RWPE2 (cell line): ENCODE measurements at regions not wholly inside any gene's neighbourhood (a gene's known extent, or its start where the extent isn't known, plus 50 kb on each side); places are given as distances from the start of the nearest gene placed in this dataset.

Experiments
- ATAC-seq: fragments of 200-7000 bp; cut with Tn5 transposase; 3 replicates; pipeline ENCODE4 v1.9.1; 2021; ENCODE audit warnings: low read depth
- DNase-seq: peaks from one replicate; pipeline ENCODE4 v3.0.0-alpha.2; 2020; ENCODE audit warnings: low spot score
- H3K27ac ChIP-seq: fragments of 450-650 bp; 2 replicates; pipeline ENCODE4 v1.5.1; 2017; ENCODE audit warnings: mild to moderate bottlenecking; ENCODE audit not compliant: poor library complexity, severe bottlenecking
- H3K27me3 ChIP-seq: fragments of 250-450 bp; sonication (Bioruptor Pico); 2 replicates; pipeline ENCODE4 v1.5.1; 2021; ENCODE audit warnings: mild to moderate bottlenecking, moderate library complexity; ENCODE audit not compliant: insufficient read depth, poor library complexity, severe bottlenecking
- H3K36me3 ChIP-seq: fragments of 250-450 bp; sonication (Bioruptor Pico); 2 replicates; pipeline ENCODE4 v1.5.1; 2020; ENCODE audit warnings: low read depth, mild to moderate bottlenecking, moderate library complexity
- H3K4me1 ChIP-seq: fragments of 250-450 bp; sonication (Bioruptor Pico); 2 replicates; pipeline ENCODE4 v1.5.1; 2021; ENCODE audit warnings: mild to moderate bottlenecking, moderate library complexity; ENCODE audit not compliant: insufficient read depth, poor library complexity, severe bottlenecking
- H3K4me3 ChIP-seq: fragments of 250-450 bp; sonication (Bioruptor Pico); 2 replicates; pipeline ENCODE4 v1.5.1; 2021; ENCODE audit warnings: mild to moderate bottlenecking, moderate library complexity; ENCODE audit not compliant: severe bottlenecking
- H3K9me3 ChIP-seq: fragments of 250-450 bp; sonication (Bioruptor Pico); 2 replicates; pipeline ENCODE4 v1.5.1; 2021; ENCODE audit warnings: mild to moderate bottlenecking, moderate library complexity; ENCODE audit not compliant: severe bottlenecking
- CTCF ChIP-seq: fragments of 450-650 bp; IDR thresholded peaks from one replicate; pipeline ENCODE4 v1.5.1; 2017; ENCODE audit warnings: mild to moderate bottlenecking, moderate library complexity; ENCODE audit not compliant: poor library complexity, severe bottlenecking

DNA sequence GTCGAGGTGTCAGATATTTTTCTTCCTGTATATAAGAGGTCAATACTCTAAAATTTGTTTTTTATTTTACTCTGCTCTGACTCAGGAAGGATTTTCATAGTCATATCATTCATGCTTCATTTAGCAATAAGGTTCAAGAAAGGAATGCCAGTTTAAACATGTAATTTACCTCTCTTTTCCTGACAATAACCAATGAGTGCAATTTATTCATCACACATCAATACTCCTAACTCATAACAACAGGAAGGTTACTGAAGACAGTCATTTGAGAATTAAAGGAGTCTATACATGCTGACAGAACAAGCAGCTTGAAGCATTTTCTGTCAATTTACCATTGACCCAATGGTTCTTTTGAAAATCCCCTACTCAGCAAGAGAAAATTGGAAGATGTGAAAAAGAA is 190.3 kb upstream of the RPS6KA3 start:
- Histone ChIP-seq H3K27me3 (no peaks in the 10 kb centered on the region), H3K4me1 (no peaks in the 10 kb centered on the region), H3K4me3 (no peak overlapping the region), H3K27ac (no peak overlapping the region), H3K36me3 (no peaks in the 10 kb centered on the region), H3K9me3 (no peaks in the 10 kb centered on the region)
- DNase-seq = no peak
- no peak for TF ChIP-seq CTCF
- no peak for ATAC-seq

GRCh38 chrX:20455001-20455400 is 188.3 kb upstream of the RPS6KA3 start:
- Histone ChIP-seq H3K27me3 (no peaks in the 10 kb centered on the region), H3K9me3 (no peaks in the 10 kb centered on the region), H3K4me3 (no peak overlapping the region), H3K4me1 (no peaks in the 10 kb centered on the region), H3K27ac (no peak overlapping the region), H3K36me3 (no peaks in the 10 kb centered on the region)
- TF ChIP-seq CTCF = no peak
- ATAC-seq (no peak), DNase-seq (no peak)

DNA sequence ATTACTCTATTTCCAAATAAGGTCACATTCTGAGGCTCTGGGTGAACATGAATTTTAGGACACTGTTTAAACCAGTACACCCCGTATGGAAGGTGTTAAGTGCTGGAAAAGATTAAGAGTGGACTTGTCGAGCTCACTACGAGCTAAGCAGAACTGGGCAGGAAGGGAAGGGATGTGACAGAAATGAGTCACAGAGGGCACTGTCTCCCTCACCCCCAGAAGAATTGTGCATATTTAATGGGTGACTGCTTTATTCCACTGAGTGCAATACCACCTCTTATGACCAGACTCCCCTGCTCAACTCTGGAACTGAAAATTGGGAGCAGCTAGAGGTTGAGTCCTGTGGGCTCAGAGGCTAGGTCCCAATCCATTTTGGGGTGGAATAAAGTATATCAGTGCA is 187.4 kb upstream of the RPS6KA3 start:
- H3K27ac ChIP-seq = no peak overlapping the region
- H3K4me1 ChIP-seq = no peaks in the 10 kb centered on the region
- no peak for TF ChIP-seq CTCF
- ATAC-seq (no peak), DNase-seq (no peak)
- no peaks in the 10 kb centered on the region for H3K27me3 ChIP-seq
- no peaks in the 10 kb centered on the region for H3K36me3 ChIP-seq
- no peak overlapping the region for H3K4me3 ChIP-seq
- no peaks in the 10 kb centered on the region for H3K9me3 ChIP-seq

- DNase-seq = no peak
- Histone ChIP-seq H3K4me3 (no peak overlapping the region), H3K36me3 (no peaks in the 10 kb centered on the region), H3K27ac (no peak overlapping the region), H3K9me3 (no peaks in the 10 kb centered on the region), H3K4me1 (no peaks in the 10 kb centered on the region), H3K27me3 (no peaks in the 10 kb centered on the region)
- TF ChIP-seq CTCF = no peak
- no peak for ATAC-seq
Measured at GRCh38 chrX:20452487-20452886, 185.8 kb upstream of the RPS6KA3 start.

DNA sequence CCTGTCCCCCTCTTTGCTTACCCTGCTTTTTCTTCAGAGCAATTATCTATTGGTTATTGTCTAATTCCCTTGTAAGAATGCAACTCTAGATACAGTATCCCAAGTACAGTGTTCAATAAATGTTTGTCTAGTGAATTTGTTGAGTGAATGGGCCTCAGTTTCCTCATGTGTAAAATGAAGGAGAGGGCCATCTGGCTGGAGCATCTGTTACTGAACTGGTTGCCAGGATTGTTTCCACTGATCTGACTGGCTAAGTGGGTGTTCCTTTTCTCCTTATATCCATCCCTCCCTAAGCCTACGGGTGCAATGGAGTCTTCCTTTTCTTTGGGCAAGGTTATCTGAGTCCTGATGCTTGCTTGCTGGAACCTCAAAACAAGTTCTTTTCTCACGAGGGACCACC is 185.2 kb upstream of the RPS6KA3 start:
- Histone ChIP-seq H3K4me3 (no peak overlapping the region), H3K27ac (no peak overlapping the region), H3K36me3 (no peaks in the 10 kb centered on the region), H3K27me3 (no peaks in the 10 kb centered on the region), H3K4me1 (no peaks in the 10 kb centered on the region), H3K9me3 (no peaks in the 10 kb centered on the region)
- ATAC-seq (no peak), DNase-seq (no peak)
- no peak for TF ChIP-seq CTCF
